ENCODE measurements at regions not wholly inside any gene's neighbourhood (a gene's known extent, or its start where the extent isn't known, plus 50 kb on each side); places are given as distances from the start of the nearest gene placed in this dataset.

- TF ChIP-seq CTCF (IDR thresholded peaks at IDR 0.05) (no peak), POLR2A (IDR thresholded peaks at IDR 0.05; ENCODE audit: low read length) (no peak), ZSCAN20 (CRISPR knock-in tag; IDR thresholded peaks at IDR 0.05) (no peak), NR3C1 (IDR thresholded peaks at IDR 0.05) (no peak), CHD2 (IDR thresholded peaks at IDR 0.05; ENCODE audit: low read length, partially characterized antibody) (no peak), KDM1A (IDR thresholded peaks at IDR 0.05; ENCODE audit: low read depth) (no peak), TP53 (CRISPR knock-in tag; IDR thresholded peaks at IDR 0.05) (no peak), CHD4 (IDR thresholded peaks at IDR 0.05; ENCODE audit: borderline replicate concordance) (no peak), JUN (IDR thresholded peaks at IDR 0.05) (no peak)
Observed at GRCh38 chr21:35510957-35511695, 462.0 kb upstream of the RUNX1 start.

Measured in A549 (cell line).